ENCODE measurements at regions not wholly inside any gene's neighbourhood (a gene's known extent, or its start where the extent isn't known, plus 50 kb on each side); places are given as distances from the start of the nearest gene placed in this dataset.
"Not testable (repeated sequence)": the region's sequence is repeated elsewhere in the genome, so short reads cannot be mapped to it uniquely, and the experiment has no call there.

GRCh38 chr12:75856235-75856634, 175.3 kb downstream of the PHLDA1 start:
- Histone ChIP-seq H3K23ac (ENCODE audit: low read depth, low read length, poor library complexity) (no peak overlapping the region), H3K4me2 (ENCODE audit: insufficient read depth, low read length, poor library complexity, severe bottlenecking) (no peak overlapping the region), H3K18ac (ENCODE audit: low read length) (no peak overlapping the region), H4K91ac (ENCODE audit: low read depth, low read length, poor library complexity) (no peak overlapping the region), H2BK12ac (ENCODE audit: low read length) (no peak overlapping the region), H2BK120ac (ENCODE audit: low read depth, low read length) (no peak overlapping the region), H3K4me1 (ENCODE audit: control insufficient read depth in 2 of 2, insufficient read depth in 1 of 2, low read depth in 1 of 2, low read length in 2 of 2) (peaks cover 2 to 19% of the 10 kb centered on the region in 2 donors), H2AFZ (ENCODE audit: low read length) (no peak overlapping the region), H3K36me3 (replicated peaks in 1 of 2; ENCODE audit: control insufficient read depth in 2 of 2, insufficient read depth in 2 of 2, low read length in 2 of 2) (no peaks in the 10 kb centered on the region), H2BK5ac (ENCODE audit: low read length) (no peak overlapping the region), H3K79me1 (ENCODE audit: low read depth, low read length) (no peaks in the 10 kb centered on the region), H3K27ac (replicated peaks; ENCODE audit: low read length) (no peak overlapping the region), H3K4ac (ENCODE audit: low read length) (no peak overlapping the region), H3K27me3 (ENCODE audit: control insufficient read depth in 3 of 3, insufficient read depth in 3 of 3, low read depth in 1 of 3, low read length in 3 of 3) (no peaks in the 10 kb centered on the region), H3K9ac (ENCODE audit: low read depth, low read length, poor library complexity) (no peak overlapping the region), H3K9me3 (replicated peaks in 1 of 2; ENCODE audit: control insufficient read depth in 2 of 2, insufficient read depth in 1 of 2, low read depth in 1 of 2, low read length in 2 of 2) (no peaks in the 10 kb centered on the region), H3K14ac (ENCODE audit: low read length) (no peak overlapping the region), H2AK5ac (ENCODE audit: low read depth, low read length) (no peak overlapping the region), H4K8ac (ENCODE audit: low read depth, low read length) (no peak overlapping the region), H3K4me3 (ENCODE audit: low read length in 2 of 2) (no peak overlapping the region), H2BK15ac (ENCODE audit: low read length) (no peak overlapping the region)
- WGBS, 2 donors (ENCODE audit: extremely low coverage in 2 of 2, insufficient read length in 2 of 2, insufficient replicate concordance in 1 of 2) = no CpG with 5 or more reads among the region's 1 CpG
- DNase-seq (ENCODE audit: low spot score) = no peak

DNA sequence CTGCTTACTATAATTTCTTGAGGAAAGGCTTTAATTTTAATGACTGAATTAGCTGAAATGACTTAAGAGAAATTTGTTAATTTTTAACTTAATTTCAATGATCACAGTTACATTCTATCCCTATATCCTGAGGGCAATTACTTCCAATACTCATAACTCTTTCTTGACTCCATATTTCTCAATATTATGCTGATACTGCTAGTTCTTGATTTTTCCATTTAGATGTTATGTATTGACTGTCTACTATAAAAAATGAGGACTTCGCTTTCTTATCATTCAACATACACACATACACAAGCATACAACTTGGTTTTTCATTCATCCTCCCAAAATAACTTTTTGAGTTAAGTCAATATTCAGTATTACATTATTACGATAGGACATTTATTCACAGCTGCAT, 176.2 kb downstream of the PHLDA1 start:
- Histone ChIP-seq H3K9me3 (replicated peaks in 1 of 2; ENCODE audit: control insufficient read depth in 2 of 2, insufficient read depth in 1 of 2, low read depth in 1 of 2, low read length in 2 of 2) (no peaks in the 10 kb centered on the region), H2AFZ (ENCODE audit: low read length) (no peak overlapping the region), H2AK5ac (ENCODE audit: low read depth, low read length) (no peak overlapping the region), H4K91ac (ENCODE audit: low read depth, low read length, poor library complexity) (no peak overlapping the region), H3K27me3 (ENCODE audit: control insufficient read depth in 3 of 3, insufficient read depth in 3 of 3, low read depth in 1 of 3, low read length in 3 of 3) (no peaks in the 10 kb centered on the region), H3K4me3 (ENCODE audit: low read length in 2 of 2) (no peak overlapping the region), H3K9ac (ENCODE audit: low read depth, low read length, poor library complexity) (no peak overlapping the region), H3K27ac (replicated peaks; ENCODE audit: low read length) (no peak overlapping the region), H2BK12ac (ENCODE audit: low read length) (no peak overlapping the region), H3K23ac (ENCODE audit: low read depth, low read length, poor library complexity) (no peak overlapping the region), H3K36me3 (replicated peaks in 1 of 2; ENCODE audit: control insufficient read depth in 2 of 2, insufficient read depth in 2 of 2, low read length in 2 of 2) (no peaks in the 10 kb centered on the region), H3K79me1 (ENCODE audit: low read depth, low read length) (no peaks in the 10 kb centered on the region), H2BK15ac (ENCODE audit: low read length) (no peak overlapping the region), H2BK120ac (ENCODE audit: low read depth, low read length) (no peak overlapping the region), H4K8ac (ENCODE audit: low read depth, low read length) (no peak overlapping the region), H3K14ac (ENCODE audit: low read length) (no peak overlapping the region), H3K4me1 (ENCODE audit: control insufficient read depth in 2 of 2, insufficient read depth in 1 of 2, low read depth in 1 of 2, low read length in 2 of 2) (peaks cover 2 to 19% of the 10 kb centered on the region in 2 donors), H3K4ac (ENCODE audit: low read length) (no peak overlapping the region), H3K18ac (ENCODE audit: low read length) (no peak overlapping the region), H3K4me2 (ENCODE audit: insufficient read depth, low read length, poor library complexity, severe bottlenecking) (no peak overlapping the region), H2BK5ac (ENCODE audit: low read length) (no peak overlapping the region)
- WGBS, 2 donors (ENCODE audit: extremely low coverage in 2 of 2, insufficient read length in 2 of 2, insufficient replicate concordance in 1 of 2) = no CpG with 5 or more reads among the region's 2 CpGs
- no peak for DNase-seq (ENCODE audit: low spot score)

DNA sequence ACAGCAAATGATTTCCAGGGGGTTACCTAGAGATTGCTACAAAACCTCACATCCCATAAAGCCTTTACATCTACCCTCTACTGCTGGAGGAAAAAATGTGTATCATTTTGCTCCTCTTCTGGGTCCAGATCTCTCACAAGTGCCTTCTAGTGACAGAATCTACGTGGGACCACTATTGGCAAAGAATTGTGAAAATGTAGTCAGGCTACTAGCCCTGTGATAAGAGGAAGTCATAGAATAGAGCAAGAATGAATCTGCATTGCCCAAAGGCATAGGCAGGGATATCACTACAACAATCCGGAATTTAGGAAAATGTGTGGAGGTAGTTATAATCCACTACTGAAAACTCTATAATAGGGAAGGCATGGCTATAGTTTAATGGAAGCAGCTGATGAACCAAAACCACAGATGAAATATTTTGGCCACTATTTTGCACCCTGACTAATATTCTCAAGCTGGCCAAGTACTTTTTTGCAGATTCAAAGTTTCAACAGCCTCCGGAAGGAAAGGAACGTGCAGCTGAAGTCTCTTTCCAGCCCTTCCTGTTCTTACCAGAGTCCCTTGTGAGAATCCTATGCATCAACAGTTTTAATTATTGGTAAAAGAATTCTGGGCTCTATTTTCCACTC, 176.8 kb downstream of the PHLDA1 start:
- Histone ChIP-seq H2BK120ac (ENCODE audit: low read depth, low read length) (no peak overlapping the region), H3K9ac (ENCODE audit: low read depth, low read length, poor library complexity) (no peak overlapping the region), H3K27me3 (ENCODE audit: control insufficient read depth in 3 of 3, insufficient read depth in 3 of 3, low read depth in 1 of 3, low read length in 3 of 3) (no peaks in the 10 kb centered on the region), H2AFZ (ENCODE audit: low read length) (no peak overlapping the region), H3K4me3 (ENCODE audit: low read length in 2 of 2) (no peak overlapping the region), H3K9me3 (replicated peaks in 1 of 2; ENCODE audit: control insufficient read depth in 2 of 2, insufficient read depth in 1 of 2, low read depth in 1 of 2, low read length in 2 of 2) (no peaks in the 10 kb centered on the region), H2BK15ac (ENCODE audit: low read length) (no peak overlapping the region), H3K14ac (ENCODE audit: low read length) (no peak overlapping the region), H3K23ac (ENCODE audit: low read depth, low read length, poor library complexity) (no peak overlapping the region), H3K18ac (ENCODE audit: low read length) (no peak overlapping the region), H4K91ac (ENCODE audit: low read depth, low read length, poor library complexity) (no peak overlapping the region), H2AK5ac (ENCODE audit: low read depth, low read length) (no peak overlapping the region), H4K8ac (ENCODE audit: low read depth, low read length) (no peak overlapping the region), H2BK12ac (ENCODE audit: low read length) (no peak overlapping the region), H3K79me1 (ENCODE audit: low read depth, low read length) (no peaks in the 10 kb centered on the region), H3K4me2 (ENCODE audit: insufficient read depth, low read length, poor library complexity, severe bottlenecking) (no peak overlapping the region), H3K27ac (replicated peaks; ENCODE audit: low read length) (no peak overlapping the region), H3K36me3 (replicated peaks in 1 of 2; ENCODE audit: control insufficient read depth in 2 of 2, insufficient read depth in 2 of 2, low read length in 2 of 2) (no peaks in the 10 kb centered on the region), H3K4ac (ENCODE audit: low read length) (no peak overlapping the region), H3K4me1 (ENCODE audit: control insufficient read depth in 2 of 2, insufficient read depth in 1 of 2, low read depth in 1 of 2, low read length in 2 of 2) (peaks cover 2 to 19% of the 10 kb centered on the region in 2 donors), H2BK5ac (ENCODE audit: low read length) (no peak overlapping the region)
- no peak for DNase-seq (ENCODE audit: low spot score)
- WGBS, 2 donors (ENCODE audit: extremely low coverage in 2 of 2, insufficient read length in 2 of 2, insufficient replicate concordance in 1 of 2) = no CpG with 5 or more reads among the region's 4 CpGs

- not testable (repeated sequence) for H3K9me3 ChIP-seq (replicated peaks in 1 of 2; ENCODE audit: control insufficient read depth in 2 of 2, insufficient read depth in 1 of 2, low read depth in 1 of 2, low read length in 2 of 2); H3K4me2 ChIP-seq (ENCODE audit: insufficient read depth, low read length, poor library complexity, severe bottlenecking); H3K79me1 ChIP-seq (ENCODE audit: low read depth, low read length); H2BK120ac ChIP-seq (ENCODE audit: low read depth, low read length); H3K4ac ChIP-seq (ENCODE audit: low read length); H2BK12ac ChIP-seq (ENCODE audit: low read length); H4K91ac ChIP-seq (ENCODE audit: low read depth, low read length, poor library complexity); H2AK5ac ChIP-seq (ENCODE audit: low read depth, low read length); H2BK15ac ChIP-seq (ENCODE audit: low read length); H2BK5ac ChIP-seq (ENCODE audit: low read length); DNase-seq (ENCODE audit: low spot score); H3K4me3 ChIP-seq (ENCODE audit: low read length in 2 of 2); H3K36me3 ChIP-seq (replicated peaks in 1 of 2; ENCODE audit: control insufficient read depth in 2 of 2, insufficient read depth in 2 of 2, low read length in 2 of 2); H2AFZ ChIP-seq (ENCODE audit: low read length); H3K23ac ChIP-seq (ENCODE audit: low read depth, low read length, poor library complexity); H3K18ac ChIP-seq (ENCODE audit: low read length); H3K27me3 ChIP-seq (ENCODE audit: control insufficient read depth in 3 of 3, insufficient read depth in 3 of 3, low read depth in 1 of 3, low read length in 3 of 3); H3K27ac ChIP-seq (replicated peaks; ENCODE audit: low read length); H4K8ac ChIP-seq (ENCODE audit: low read depth, low read length); H3K9ac ChIP-seq (ENCODE audit: low read depth, low read length, poor library complexity); H3K14ac ChIP-seq (ENCODE audit: low read length)
- no CpG with 5 or more reads among the region's 5 CpGs for WGBS, 2 donors (ENCODE audit: extremely low coverage in 2 of 2, insufficient read length in 2 of 2, insufficient replicate concordance in 1 of 2)
- H3K4me1 ChIP-seq (ENCODE audit: control insufficient read depth in 2 of 2, insufficient read depth in 1 of 2, low read depth in 1 of 2, low read length in 2 of 2) = peaks cover 2 to 21% of the 10 kb centered on the region in 2 donors
These were observed 177.4 kb downstream of the PHLDA1 start for GRCh38 chr12:75854137-75854536.

All from neuronal stem cell (in vitro differentiated cells).